HCT116 (cell line): ENCODE measurements at regions not wholly inside any gene's neighbourhood (a gene's known extent, or its start where the extent isn't known, plus 50 kb on each side); places are given as distances from the start of the nearest gene placed in this dataset.

Experiments used
- ATAC-seq: fragments of 200-7000 bp; cut with Tn5 transposase; 2 replicates; pipeline ENCODE4 v1.9.1; 2020; ENCODE audit warnings: mild to moderate bottlenecking, moderate library complexity
- BruUV-seq: library from RNA; stranded (reverse); fragments of 400-500 nt; replicated peaks from 2 replicates; lab custom pipeline; 2021; lab: Mats Ljungman, UMichigan
- CTCF ChIA-PET: fragments of 300-600 bp; sonication (Branson Sonifier 250); formaldehyde crosslinking; loops from one replicate; lab custom pipeline; 2021; ENCODE audit warnings: antibody characterized with exemption; lab: Charles Lee
- POLR2A ChIA-PET: fragments of 300-600, 350-600 bp; sonication (Branson Sonifier 250); formaldehyde crosslinking; loops from one replicate; lab custom pipeline; 2021; ENCODE audit warnings: antibody characterized with exemption; lab: Charles Lee
- RAD21 ChIA-PET, 2 experiments: fragments of 300-600 bp; sonication (Branson Sonifier 250); formaldehyde crosslinking; loops; one replicate each; lab custom pipeline; 2023; ENCODE audit warnings: low total read pairs in 2 of 2; ENCODE audit not compliant: uncharacterized antibody in 2 of 2, unreplicated experiment in 2 of 2, low non-redundant PET in 1 of 2; lab: Charles Lee
- DNase-seq: peaks from one replicate; pipeline ENCODE4 v3.0.0-alpha.2; 2010; ENCODE audit warnings: low read depth, low spot score
- H2AFZ ChIP-seq: fragments of 200-600 bp; shearing (Covaris generic), sonication (generic); 2 replicates; pipeline ENCODE4 v1.6.1; 2017; ENCODE audit warnings: low read depth, mixed run types, mixed read lengths, antibody characterized with exemption, low read length; ENCODE audit not compliant: poor library complexity, severe bottlenecking
- H3K27ac ChIP-seq: 2 replicates; pipeline ENCODE4 v1.5.1; 2012; ENCODE audit warnings: low read depth, low read length
- H3K27me3 ChIP-seq: fragments of 200-600 bp; sonication (generic); 2 replicates; pipeline ENCODE4 v1.6.1; 2016; ENCODE audit warnings: mixed run types, low read length, mixed read lengths; ENCODE audit not compliant: insufficient read depth
- H3K36me3 ChIP-seq, 2 experiments: fragments of 200-500 bp in 1 of 2; fragments of 200-600 bp in 1 of 2; sonication (Bioruptor generic) in 1 of 2; sonication (generic) in 1 of 2; 2 replicates each; pipeline versions ENCODE4 v1.5.1 to v1.6.1; 2014 to 2016; ENCODE audit warnings: low read length in 2 of 2, inconsistent platforms in 1 of 2, mixed read lengths in 1 of 2, mixed run types in 1 of 2; ENCODE audit not compliant: insufficient read depth in 2 of 2, control insufficient read depth in 1 of 2
- H3K4me1 ChIP-seq, 2 experiments: fragments of 200-600 bp in 1 of 2; sonication (generic) in 1 of 2; 2 replicates each; pipeline versions ENCODE4 v1.5.1 to v1.6.1; 2012 to 2017; ENCODE audit warnings: low read length in 2 of 2, inconsistent platforms in 1 of 2, mild to moderate bottlenecking in 1 of 2, mixed read lengths in 1 of 2, mixed run types in 1 of 2, moderate library complexity in 1 of 2; ENCODE audit not compliant: insufficient read depth in 2 of 2, control insufficient read depth in 1 of 2
- H3K4me2 ChIP-seq: fragments of 200-600 bp; sonication (generic); 2 replicates; pipeline ENCODE4 v1.6.1; 2017; ENCODE audit warnings: mixed run types, low read length, mixed read lengths
- H3K4me3 ChIP-seq, 2 experiments: fragments of 200-600 bp in 1 of 2; sonication (generic) in 1 of 2; replicated peaks in 1 of 2; 2 replicates each; pipeline ENCODE4 v1.5.1; 2011 to 2016; ENCODE audit warnings: low read length in 2 of 2, control low read depth in 1 of 2, low read depth in 1 of 2, mild to moderate bottlenecking in 1 of 2, mixed read lengths in 1 of 2, mixed run types in 1 of 2
- H3K79me2 ChIP-seq: fragments of 200-600 bp; sonication (generic); 2 replicates; pipeline ENCODE4 v1.6.1; 2017; ENCODE audit warnings: mild to moderate bottlenecking, mixed run types, low read length, moderate library complexity, mixed read lengths; ENCODE audit not compliant: insufficient read depth
- H3K9ac ChIP-seq: fragments of 200-600 bp; sonication (generic); 2 replicates; pipeline ENCODE4 v1.6.1; 2016; ENCODE audit warnings: low read length, mixed read lengths
- H3K9me2 ChIP-seq: fragments of 200-600 bp; sonication (generic), shearing (Covaris generic); 2 replicates; pipeline ENCODE4 v1.6.1; 2017; ENCODE audit warnings: mixed run types, mild to moderate bottlenecking, moderate library complexity; ENCODE audit not compliant: insufficient read depth
- H3K9me3 ChIP-seq, 2 experiments: fragments of 200-500 bp in 1 of 2; fragments of 200-600 bp in 1 of 2; sonication (Bioruptor generic) in 1 of 2; sonication (generic) in 1 of 2; 2 replicates each; pipeline ENCODE4 v1.6.1; 2014 to 2017; ENCODE audit warnings: low read length in 2 of 2, mixed read lengths in 2 of 2, inconsistent platforms in 1 of 2, low read depth in 1 of 2, mild to moderate bottlenecking in 1 of 2, mixed run types in 1 of 2, moderate library complexity in 1 of 2; ENCODE audit not compliant: control insufficient read depth in 1 of 2, insufficient read depth in 1 of 2
- H4K20me1 ChIP-seq: fragments of 200-600 bp; sonication (generic), shearing (Covaris generic); 2 replicates; pipeline ENCODE4 v1.6.1; 2017; ENCODE audit warnings: mixed run types, mild to moderate bottlenecking, moderate library complexity; ENCODE audit not compliant: insufficient read depth
- ATF3 ChIP-seq: IDR thresholded peaks from 2 replicates; pipeline ENCODE4 v1.6.1; 2012
- CBX3 ChIP-seq: IDR thresholded peaks from 2 replicates; pipeline ENCODE4 v1.6.1; 2012; ENCODE audit warnings: low read depth
- CEBPB ChIP-seq: IDR thresholded peaks from 2 replicates; pipeline ENCODE4 v1.6.1; 2012; ENCODE audit warnings: low read depth
- ELF1 ChIP-seq: IDR thresholded peaks from 2 replicates; pipeline ENCODE4 v1.6.1; 2012; ENCODE audit warnings: low read depth, borderline replicate concordance
- EZH2 ChIP-seq: fragments of 200-600 bp; sonication (generic); IDR thresholded peaks from 2 replicates; pipeline ENCODE4 v1.6.1; 2017; ENCODE audit warnings: antibody characterized with exemption, mixed run types
- EZH2phosphoT487 ChIP-seq: fragments of 200-600 bp; IDR thresholded peaks from 2 replicates; pipeline ENCODE4 v1.6.1; 2018; ENCODE audit warnings: antibody characterized with exemption, borderline replicate concordance
- FOSL1 ChIP-seq: IDR thresholded peaks from 2 replicates; pipeline ENCODE4 v1.6.1; 2012; ENCODE audit warnings: low read depth
- JUND ChIP-seq: IDR thresholded peaks from 2 replicates; pipeline ENCODE4 v1.6.1; 2012
- POLR2A ChIP-seq: IDR thresholded peaks from 2 replicates; pipeline ENCODE4 v1.7.0; 2011; ENCODE audit warnings: borderline replicate concordance; ENCODE audit not compliant: insufficient read depth, insufficient read length; ENCODE audit errors: extremely low read depth
- RAD21 ChIP-seq: IDR thresholded peaks from 2 replicates; pipeline ENCODE4 v1.6.1; 2012; ENCODE audit warnings: low read depth, mild to moderate bottlenecking
- SIN3A ChIP-seq: IDR thresholded peaks from 2 replicates; pipeline ENCODE4 v1.6.1; 2012; ENCODE audit warnings: low read depth
- SRF ChIP-seq: IDR thresholded peaks from 2 replicates; pipeline ENCODE4 v1.6.1; 2012; ENCODE audit warnings: low read depth
- TCF7L2 ChIP-seq: IDR thresholded peaks from 2 replicates; pipeline ENCODE4 v1.7.0; 2011; ENCODE audit warnings: borderline replicate concordance, inconsistent platforms; ENCODE audit not compliant: insufficient read depth, insufficient read length; ENCODE audit errors: extremely low read depth
- ZBTB33 ChIP-seq: IDR thresholded peaks from 2 replicates; pipeline ENCODE4 v1.6.1; 2011; ENCODE audit warnings: mild to moderate bottlenecking, low read length, moderate library complexity; ENCODE audit not compliant: insufficient replicate concordance; ENCODE audit errors: extremely low read depth
- ZFX ChIP-seq: fragments of 450-650 bp; IDR thresholded peaks from 2 replicates; pipeline ENCODE4 v1.6.1; 2017
- ZNF274 ChIP-seq: fragments of 200-500 bp; sonication (Bioruptor generic); IDR thresholded peaks from 2 replicates; pipeline ENCODE4 v1.6.1; 2014; ENCODE audit warnings: mild to moderate bottlenecking, low read depth, low read length, inconsistent platforms
- intact Hi-C: fragments of 100-400 bp; cut with micrococcal nuclease; formaldehyde crosslinking; loops from 2 replicates; pipeline ENCODE4 v1.10.0; 2022
- TF ChIP-seq, protein P1 (sequence below): IDR thresholded peaks from 2 replicates; pipeline ENCODE4 v1.6.1; 2012

GRCh38 chr12:78756936-78757335, 107.6 kb upstream of the SYT1 start:
- Histone ChIP-seq H4K20me1 (no peaks in the 10 kb centered on the region), H3K9ac (no peak overlapping the region), H3K36me3 (no peaks in the 10 kb centered on the region), H3K4me1 (no peaks in the 10 kb centered on the region), H2AFZ (no peak overlapping the region), H3K9me3 (no peaks in the 10 kb centered on the region), H3K9me2 (no peaks in the 10 kb centered on the region), H3K27ac (no peak overlapping the region), H3K79me2 (no peaks in the 10 kb centered on the region), H3K4me2 (no peak overlapping the region), H3K27me3 (no peaks in the 10 kb centered on the region), H3K4me3 (no peak overlapping the region)
- CTCF ChIA-PET, result no interaction called here
- no peak for ATAC-seq
- RAD21 ChIA-PET, result no interaction called here
- TF ChIP-seq ATF3, result no peak
- TF ChIP-seq TCF7L2, result no peak
- TF ChIP-seq, protein P1, sequence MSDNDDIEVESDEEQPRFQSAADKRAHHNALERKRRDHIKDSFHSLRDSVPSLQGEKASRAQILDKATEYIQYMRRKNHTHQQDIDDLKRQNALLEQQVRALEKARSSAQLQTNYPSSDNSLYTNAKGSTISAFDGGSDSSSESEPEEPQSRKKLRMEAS, result no peak
- no peak for TF ChIP-seq CBX3
- no peak for TF ChIP-seq ELF1
- no peak for TF ChIP-seq JUND
- no peak for TF ChIP-seq ZNF274
- TF ChIP-seq EZH2phosphoT487, result no peak
- no peak for TF ChIP-seq SRF
- TF ChIP-seq EZH2, result no peak
- TF ChIP-seq ZBTB33, result no peak
- TF ChIP-seq POLR2A, result no peak
- no peak for TF ChIP-seq RAD21
- no peak for TF ChIP-seq FOSL1
- TF ChIP-seq CEBPB, result no peak
- TF ChIP-seq ZFX, result no peak
- TF ChIP-seq SIN3A, result no peak
- POLR2A ChIA-PET, result no interaction called here
- intact Hi-C loops, result no loop called here
- BruUV-seq, result no TSS peak
- no peak for DNase-seq
